Peyer's patch (tissue), 4 donors: ENCODE measurements at regions not wholly inside any gene's neighbourhood (a gene's known extent, or its start where the extent isn't known, plus 50 kb on each side); places are given as distances from the start of the nearest gene placed in this dataset.

Source experiments
- POLR2A ChIP-seq, 2 donors: fragments of 450-650 bp; IDR thresholded peaks; one replicate each; pipeline ENCODE4 v1.5.1; 2017; ENCODE audit warnings: antibody characterized with exemption in 2 of 2, mild to moderate bottlenecking in 2 of 2, moderate library complexity in 2 of 2
- TF ChIP-seq, protein P1 (sequence below), 6 experiments: fragments of 450-650 bp in 4 of 6; fragments of 200-600 bp in 2 of 6; sonication (generic) in 1 of 6; IDR thresholded peaks; one replicate each; pipeline ENCODE4 v1.5.1; 2017 to 2019; ENCODE audit warnings: antibody characterized with exemption in 6 of 6, mild to moderate bottlenecking in 3 of 6, moderate library complexity in 1 of 6

DNA sequence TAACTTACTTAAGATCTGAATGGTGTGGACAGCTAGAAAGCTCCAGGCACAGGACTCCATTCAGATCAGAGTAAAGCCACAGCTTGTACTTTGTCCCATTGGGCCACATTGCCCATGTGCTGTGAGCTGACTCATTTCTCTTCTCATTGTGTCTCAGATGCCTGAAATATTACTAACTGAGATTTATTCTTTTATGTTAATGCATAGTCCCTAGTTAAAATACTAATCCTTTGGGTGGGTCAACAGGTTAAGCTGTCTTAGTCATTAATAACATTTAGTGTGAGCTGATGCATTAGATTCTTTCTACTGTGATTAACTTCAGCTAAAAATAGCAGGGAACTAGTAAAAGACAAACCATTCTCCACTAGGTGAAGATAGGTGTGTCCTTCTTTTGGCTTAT is 104.7 kb upstream of the ARMC3 start:
- TF ChIP-seq, protein P1, sequence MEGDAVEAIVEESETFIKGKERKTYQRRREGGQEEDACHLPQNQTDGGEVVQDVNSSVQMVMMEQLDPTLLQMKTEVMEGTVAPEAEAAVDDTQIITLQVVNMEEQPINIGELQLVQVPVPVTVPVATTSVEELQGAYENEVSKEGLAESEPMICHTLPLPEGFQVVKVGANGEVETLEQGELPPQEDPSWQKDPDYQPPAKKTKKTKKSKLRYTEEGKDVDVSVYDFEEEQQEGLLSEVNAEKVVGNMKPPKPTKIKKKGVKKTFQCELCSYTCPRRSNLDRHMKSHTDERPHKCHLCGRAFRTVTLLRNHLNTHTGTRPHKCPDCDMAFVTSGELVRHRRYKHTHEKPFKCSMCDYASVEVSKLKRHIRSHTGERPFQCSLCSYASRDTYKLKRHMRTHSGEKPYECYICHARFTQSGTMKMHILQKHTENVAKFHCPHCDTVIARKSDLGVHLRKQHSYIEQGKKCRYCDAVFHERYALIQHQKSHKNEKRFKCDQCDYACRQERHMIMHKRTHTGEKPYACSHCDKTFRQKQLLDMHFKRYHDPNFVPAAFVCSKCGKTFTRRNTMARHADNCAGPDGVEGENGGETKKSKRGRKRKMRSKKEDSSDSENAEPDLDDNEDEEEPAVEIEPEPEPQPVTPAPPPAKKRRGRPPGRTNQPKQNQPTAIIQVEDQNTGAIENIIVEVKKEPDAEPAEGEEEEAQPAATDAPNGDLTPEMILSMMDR (IDR thresholded peaks at IDR 0.05) = no peak
- TF ChIP-seq POLR2A (IDR thresholded peaks at IDR 0.05) = no peak
